B cell (primary cell): ENCODE measurements at regions not wholly inside any gene's neighbourhood (a gene's known extent, or its start where the extent isn't known, plus 50 kb on each side); places are given as distances from the start of the nearest gene placed in this dataset.

Experiments
- CTCF ChIP-seq: fragments of 200-600 bp; IDR thresholded peaks from one replicate; pipeline ENCODE4 v1.8.0; 2022; ENCODE audit warnings: antibody characterized with exemption, mild to moderate bottlenecking
- EZH2 ChIP-seq: IDR thresholded peaks from 2 replicates; pipeline ENCODE4 v1.6.1; 2012; ENCODE audit warnings: borderline replicate concordance, low read depth, mild to moderate bottlenecking, moderate library complexity, low read length; ENCODE audit not compliant: insufficient read depth, poor library complexity, severe bottlenecking

GRCh38 chr2:180450841-180451240, 443.7 kb upstream of the CWC22 start:
- TF ChIP-seq CTCF, result no peak
- no peak for TF ChIP-seq EZH2
